ENCODE measurements at regions not wholly inside any gene's neighbourhood (a gene's known extent, or its start where the extent isn't known, plus 50 kb on each side); places are given as distances from the start of the nearest gene placed in this dataset.

GRCh38 chr11:116644941-116645305 lies 127.9 kb downstream of the BUD13 start:
- TF ChIP-seq, protein P1, sequence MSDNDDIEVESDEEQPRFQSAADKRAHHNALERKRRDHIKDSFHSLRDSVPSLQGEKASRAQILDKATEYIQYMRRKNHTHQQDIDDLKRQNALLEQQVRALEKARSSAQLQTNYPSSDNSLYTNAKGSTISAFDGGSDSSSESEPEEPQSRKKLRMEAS (IDR thresholded peaks at IDR 0.05), result no peak
- TF ChIP-seq TCF12 (IDR thresholded peaks at IDR 0.05; ENCODE audit: low read depth) (no peak), RAD21 (IDR thresholded peaks at IDR 0.05; ENCODE audit: low read depth) (no peak), CEBPB (IDR thresholded peaks at IDR 0.05) (no peak), YY1 (IDR thresholded peaks at IDR 0.05; ENCODE audit: low read depth) (no peak), TEAD4 (IDR thresholded peaks at IDR 0.05) (no peak)

All from Ishikawa (cell line).